ENCODE measurements at regions not wholly inside any gene's neighbourhood (a gene's known extent, or its start where the extent isn't known, plus 50 kb on each side); places are given as distances from the start of the nearest gene placed in this dataset.

DNA sequence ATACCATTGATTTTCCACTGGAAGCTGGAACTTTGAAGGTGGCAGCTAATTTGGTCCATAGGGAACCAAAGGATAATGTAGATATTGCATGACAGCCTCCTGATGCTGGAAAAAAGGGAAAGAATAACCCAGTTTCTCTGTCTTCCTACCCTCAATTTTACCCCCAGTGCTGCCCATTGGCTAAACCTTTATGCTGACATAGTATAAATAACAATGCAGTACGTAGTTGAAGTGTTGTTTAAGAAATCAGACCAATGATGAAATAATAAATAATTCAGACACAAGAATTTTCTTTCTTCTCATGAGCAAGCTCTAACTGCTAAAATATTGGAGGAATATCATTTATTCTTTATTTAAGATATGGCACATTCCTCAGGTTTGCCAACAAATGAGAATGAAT lies 843.4 kb downstream of the EPHA3 start:
- ATAC-seq (no peak), DNase-seq (ENCODE audit: low spot score) (no peak), FAIRE-seq (no peak)
- TF ChIP-seq MAFK (conservative IDR thresholded peaks at IDR 0.05 in 1 of 2, IDR thresholded peaks at IDR 0.05 in 1 of 2; ENCODE audit: low read length in 2 of 2) (peak in 1 of 2 experiments; percentile 70; a peak in 2 of 4 replicates), MAFF (IDR thresholded peaks at IDR 0.05; ENCODE audit: low read depth, low read length) (peak; percentile 54; the same call in 1 of the 2 replicates), ZSCAN29 (CRISPR knock-in tag; conservative IDR thresholded peaks at IDR 0.05) (no peak), ZNF878 (CRISPR knock-in tag; IDR thresholded peaks at IDR 0.05) (no peak)
- intact Hi-C loops (cut with micrococcal nuclease; ENCODE audit: unreplicated experiment), result no loop called here
- 0% methylated on average over 1 of the region's 1 CpG for WGBS (ENCODE audit: low lambda C conversion rate)
- in situ Hi-C loops (cut with HindIII; ENCODE audit: extremely low pct_ligation_motif_present, low pct_unique_long_range_greater_than_20kb), result loop anchor here (25.0 kb wide), 1 partner anchor 112 kb away; no protein-coding TSS in a partner anchor
- H3K4me2 ChIP-seq (ENCODE audit: low read depth, low read length), result no peak overlapping the region
- POLR2A ChIA-PET, result no interaction called here
- H3K9ac ChIP-seq (ENCODE audit: insufficient read depth, low read depth, low read length), result no peak overlapping the region
- peaks cover 11% of the 10 kb centered on the region; the same call in 1 of the 2 replicates for H3K9me3 ChIP-seq (ENCODE audit: low read length)
- no TSS peak for BruUV-seq (replicated peaks)
- no peak overlapping the region for H2AFZ ChIP-seq (ENCODE audit: low read length)
- CTCF ChIA-PET (ENCODE audit: low intra/inter-chr PET ratio, low total read pairs), result no interaction called here
- H3K36me3 ChIP-seq (replicated peaks in 1 of 2; ENCODE audit: control insufficient read depth in 1 of 2, insufficient read depth in 2 of 2, low read length in 2 of 2), result no peaks in the 10 kb centered on the region
- no peaks in the 10 kb centered on the region for H3K4me1 ChIP-seq (ENCODE audit: insufficient read depth, low read length)
- H4K20me1 ChIP-seq (ENCODE audit: insufficient read depth, low read length), result no peaks in the 10 kb centered on the region
- no peaks in the 10 kb centered on the region for H3K79me2 ChIP-seq (ENCODE audit: insufficient read depth, low read length)
- no peaks in the 10 kb centered on the region for H3K27me3 ChIP-seq (ENCODE audit: control insufficient read depth in 1 of 2, insufficient read depth in 2 of 2, low read length in 2 of 2)
- no peak overlapping the region for H3K27ac ChIP-seq (ENCODE audit: extremely low read length, insufficient read depth, low read length)
- H3K4me3 ChIP-seq (replicated peaks in 1 of 3; ENCODE audit: insufficient read depth in 1 of 3, low read depth in 2 of 3, low read length in 3 of 3), result no peak overlapping the region

GRCh38 chr3:89954137-89954536 lies 846.7 kb downstream of the EPHA3 start:
- peaks cover 11% of the 10 kb centered on the region; the same call in 1 of the 2 replicates for H3K9me3 ChIP-seq (ENCODE audit: low read length)
- no peak overlapping the region for H3K4me2 ChIP-seq (ENCODE audit: low read depth, low read length)
- WGBS (ENCODE audit: low lambda C conversion rate), result 3% methylated on average over 3 of the region's 3 CpGs
- POLR2A ChIA-PET, result no interaction called here
- no peak for FAIRE-seq
- no peaks in the 10 kb centered on the region for H3K27me3 ChIP-seq (ENCODE audit: control insufficient read depth in 1 of 2, insufficient read depth in 2 of 2, low read length in 2 of 2)
- no peaks in the 10 kb centered on the region for H3K36me3 ChIP-seq (replicated peaks in 1 of 2; ENCODE audit: control insufficient read depth in 1 of 2, insufficient read depth in 2 of 2, low read length in 2 of 2)
- DNase-seq (ENCODE audit: low spot score), result no peak
- H3K4me3 ChIP-seq (replicated peaks in 1 of 3; ENCODE audit: insufficient read depth in 1 of 3, low read depth in 2 of 3, low read length in 3 of 3), result no peak overlapping the region
- BruUV-seq (replicated peaks), result no TSS peak
- H2AFZ ChIP-seq (ENCODE audit: low read length), result no peak overlapping the region
- no peaks in the 10 kb centered on the region for H3K79me2 ChIP-seq (ENCODE audit: insufficient read depth, low read length)
- ATAC-seq, result no peak
- CTCF ChIA-PET (ENCODE audit: low intra/inter-chr PET ratio, low total read pairs), result no interaction called here
- no peaks in the 10 kb centered on the region for H3K4me1 ChIP-seq (ENCODE audit: insufficient read depth, low read length)
- in situ Hi-C loops (cut with HindIII; ENCODE audit: extremely low pct_ligation_motif_present, low pct_unique_long_range_greater_than_20kb), result loop anchor here (25.0 kb wide), 1 partner anchor 108 kb away; no protein-coding TSS in a partner anchor
- H3K9ac ChIP-seq (ENCODE audit: insufficient read depth, low read depth, low read length), result no peak overlapping the region
- no peak overlapping the region for H3K27ac ChIP-seq (ENCODE audit: extremely low read length, insufficient read depth, low read length)
- intact Hi-C loops (cut with micrococcal nuclease; ENCODE audit: unreplicated experiment), result no loop called here
- no peaks in the 10 kb centered on the region for H4K20me1 ChIP-seq (ENCODE audit: insufficient read depth, low read length)
- TF ChIP-seq SRSF4 (IDR thresholded peaks at IDR 0.05; ENCODE audit: low read depth, low read length, poor library complexity, severe bottlenecking) (no peak), ZNF557 (CRISPR knock-in tag; IDR thresholded peaks at IDR 0.05) (no peak), MIXL1 (CRISPR knock-in tag; IDR thresholded peaks at IDR 0.05) (no peak), MNT (IDR thresholded peaks at IDR 0.05) (no peak), ZNF441 (CRISPR knock-in tag; IDR thresholded peaks at IDR 0.05; ENCODE audit: borderline replicate concordance) (no peak), JUND (CRISPR knock-in tag; IDR thresholded peaks at IDR 0.05) (no peak), HNF1B (CRISPR knock-in tag; IDR thresholded peaks at IDR 0.05) (no peak), ZNF468 (CRISPR knock-in tag; IDR thresholded peaks at IDR 0.05) (no peak)
- TF ChIP-seq, protein P1, sequence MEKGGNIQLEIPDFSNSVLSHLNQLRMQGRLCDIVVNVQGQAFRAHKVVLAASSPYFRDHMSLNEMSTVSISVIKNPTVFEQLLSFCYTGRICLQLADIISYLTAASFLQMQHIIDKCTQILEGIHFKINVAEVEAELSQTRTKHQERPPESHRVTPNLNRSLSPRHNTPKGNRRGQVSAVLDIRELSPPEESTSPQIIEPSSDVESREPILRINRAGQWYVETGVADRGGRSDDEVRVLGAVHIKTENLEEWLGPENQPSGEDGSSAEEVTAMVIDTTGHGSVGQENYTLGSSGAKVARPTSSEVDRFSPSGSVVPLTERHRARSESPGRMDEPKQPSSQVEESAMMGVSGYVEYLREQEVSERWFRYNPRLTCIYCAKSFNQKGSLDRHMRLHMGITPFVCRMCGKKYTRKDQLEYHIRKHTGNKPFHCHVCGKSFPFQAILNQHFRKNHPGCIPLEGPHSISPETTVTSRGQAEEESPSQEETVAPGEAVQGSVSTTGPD (CRISPR knock-in tag; IDR thresholded peaks at IDR 0.05), result no peak
- TF ChIP-seq, protein P2, sequence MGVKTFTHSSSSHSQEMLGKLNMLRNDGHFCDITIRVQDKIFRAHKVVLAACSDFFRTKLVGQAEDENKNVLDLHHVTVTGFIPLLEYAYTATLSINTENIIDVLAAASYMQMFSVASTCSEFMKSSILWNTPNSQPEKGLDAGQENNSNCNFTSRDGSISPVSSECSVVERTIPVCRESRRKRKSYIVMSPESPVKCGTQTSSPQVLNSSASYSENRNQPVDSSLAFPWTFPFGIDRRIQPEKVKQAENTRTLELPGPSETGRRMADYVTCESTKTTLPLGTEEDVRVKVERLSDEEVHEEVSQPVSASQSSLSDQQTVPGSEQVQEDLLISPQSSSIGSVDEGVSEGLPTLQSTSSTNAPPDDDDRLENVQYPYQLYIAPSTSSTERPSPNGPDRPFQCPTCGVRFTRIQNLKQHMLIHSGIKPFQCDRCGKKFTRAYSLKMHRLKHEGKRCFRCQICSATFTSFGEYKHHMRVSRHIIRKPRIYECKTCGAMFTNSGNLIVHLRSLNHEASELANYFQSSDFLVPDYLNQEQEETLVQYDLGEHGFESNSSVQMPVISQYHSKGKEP (CRISPR knock-in tag; IDR thresholded peaks at IDR 0.05), result no peak

Measured in HepG2 (cell line).